CD4-positive, alpha-beta memory T cell (primary cell): ENCODE measurements at regions not wholly inside any gene's neighbourhood (a gene's known extent, or its start where the extent isn't known, plus 50 kb on each side); places are given as distances from the start of the nearest gene placed in this dataset.
"Not testable (repeated sequence)": the region's sequence is repeated elsewhere in the genome, so short reads cannot be mapped to it uniquely, and the experiment has no call there.

ENCODE experiments used
- CTCF ChIA-PET: fragments of 350-600 bp; sonication (Branson Sonifier 250); formaldehyde crosslinking; loops from one replicate; lab custom pipeline; 2021; ENCODE audit warnings: inconsistent platforms; ENCODE audit not compliant: partially characterized antibody; lab: Charles Lee
- POLR2A ChIA-PET: fragments of 350-600 bp; sonication (Branson Sonifier 250); formaldehyde crosslinking; loops from one replicate; lab custom pipeline; 2021; ENCODE audit not compliant: partially characterized antibody; lab: Charles Lee
- DNase-seq, 5 donors: peaks; one replicate each; pipeline versions ENCODE4 v3.0.0 to v3.0.0-alpha.2; 2020 to 2022; ENCODE audit warnings: mixed read lengths in 1 of 5
- H3K27ac ChIP-seq: one replicate; pipeline ENCODE4 v1.7.0; 2013; ENCODE audit warnings: low read depth, low read length
- H3K27me3 ChIP-seq: 2 replicates; pipeline ENCODE4 v1.7.0; 2013; ENCODE audit warnings: mild to moderate bottlenecking, low read length, moderate library complexity; ENCODE audit not compliant: insufficient read depth
- H3K36me3 ChIP-seq: 2 replicates; pipeline ENCODE4 v1.7.0; 2013; ENCODE audit warnings: mild to moderate bottlenecking, low read length, moderate library complexity; ENCODE audit not compliant: insufficient read depth
- H3K4me1 ChIP-seq: 2 replicates; pipeline ENCODE4 v1.7.0; 2013; ENCODE audit warnings: mild to moderate bottlenecking, low read length, moderate library complexity; ENCODE audit not compliant: insufficient read depth
- H3K4me3 ChIP-seq, 2 donors: one replicate each; pipeline ENCODE4 v1.7.0; 2013; ENCODE audit warnings: low read length in 2 of 2, mild to moderate bottlenecking in 1 of 2
- H3K9me3 ChIP-seq, 2 donors: one replicate each; pipeline ENCODE4 v1.7.0; 2013; ENCODE audit warnings: low read length in 2 of 2, control low read depth in 1 of 2; ENCODE audit not compliant: control insufficient read depth in 1 of 2
- H3K27ac Mint-ChIP-seq, 7 donors: one replicate each; pipeline ENCODE4 v1.8.0; 2020 to 2021; ENCODE audit warnings: mixed read lengths in 7 of 7, mild to moderate bottlenecking in 6 of 7, inconsistent platforms in 3 of 7, moderate library complexity in 3 of 7
- H3K27me3 Mint-ChIP-seq, 2 donors: one replicate each; pipeline ENCODE4 v1.8.0; 2020 to 2021; ENCODE audit warnings: mixed read lengths in 2 of 2
- H3K36me3 Mint-ChIP-seq, 2 donors: one replicate each; pipeline ENCODE4 v1.8.0; 2020 to 2021; ENCODE audit warnings: mixed read lengths in 2 of 2, inconsistent platforms in 1 of 2, mild to moderate bottlenecking in 1 of 2
- H3K4me1 Mint-ChIP-seq, 4 donors: one replicate each; pipeline ENCODE4 v1.8.0; 2020 to 2021; ENCODE audit warnings: mixed read lengths in 4 of 4, mild to moderate bottlenecking in 1 of 4
- H3K4me3 Mint-ChIP-seq, 8 donors: one replicate each; pipeline ENCODE4 v1.8.0; 2020 to 2021; ENCODE audit warnings: mixed read lengths in 8 of 8, mild to moderate bottlenecking in 7 of 8, moderate library complexity in 6 of 8, inconsistent platforms in 3 of 8
- H3K9me3 Mint-ChIP-seq, 8 donors: one replicate each; pipeline ENCODE4 v1.8.0; 2020 to 2021; ENCODE audit warnings: mixed read lengths in 8 of 8, mild to moderate bottlenecking in 5 of 8, inconsistent platforms in 3 of 8, moderate library complexity in 1 of 8
- intact Hi-C: fragments of 100-400 bp; cut with micrococcal nuclease; formaldehyde crosslinking; loops from one replicate; pipeline ENCODE4 v1.15.1; 2023

GRCh38 chr12:31803306-31804184, 74.7 kb upstream of the AMN1 start:
- ChIA-PET CTCF (interaction anchor here (0.6 to 1.9 kb wide), 3 partner anchors 93 to 160 kb away, joined by 3 to 8 read pairs (median 3); no protein-coding TSS in a partner anchor), POLR2A (interaction anchor here (1.0 to 3.2 kb wide), 7 partner anchors 21 to 157 kb away, joined by 3 to 13 read pairs (median 5); partner anchors contain the start of gene RESF1)
- Histone ChIP-seq H3K36me3 (no peaks in the 10 kb centered on the region), H3K27me3 (no peaks in the 10 kb centered on the region), H3K9me3 (no peaks in the 10 kb centered on the region), H3K4me3 (no peak overlapping the region), H3K27ac (no peak overlapping the region), H3K4me1 (peaks cover 37% of the 10 kb centered on the region)
- no peaks in the 10 kb centered on the region for H3K27me3 Mint-ChIP-seq
- H3K9me3 Mint-ChIP-seq = no peaks in the 10 kb centered on the region
- peaks cover 35 to 60% (median 50%) of the 10 kb centered on the region in 4 donors for H3K4me1 Mint-ChIP-seq
- no peak for DNase-seq
- H3K27ac Mint-ChIP-seq = peak overlapping the region; percentile 75 to 94 (median 90)
- peak overlapping the region; percentile 70 to 95 (median 83) for H3K4me3 Mint-ChIP-seq
- intact Hi-C loops = loop anchor here (5.0 kb wide), 1 partner anchor 159 kb away; no protein-coding TSS in a partner anchor
- H3K36me3 Mint-ChIP-seq = peaks cover 3 to 5% of the 10 kb centered on the region in 2 donors

DNA sequence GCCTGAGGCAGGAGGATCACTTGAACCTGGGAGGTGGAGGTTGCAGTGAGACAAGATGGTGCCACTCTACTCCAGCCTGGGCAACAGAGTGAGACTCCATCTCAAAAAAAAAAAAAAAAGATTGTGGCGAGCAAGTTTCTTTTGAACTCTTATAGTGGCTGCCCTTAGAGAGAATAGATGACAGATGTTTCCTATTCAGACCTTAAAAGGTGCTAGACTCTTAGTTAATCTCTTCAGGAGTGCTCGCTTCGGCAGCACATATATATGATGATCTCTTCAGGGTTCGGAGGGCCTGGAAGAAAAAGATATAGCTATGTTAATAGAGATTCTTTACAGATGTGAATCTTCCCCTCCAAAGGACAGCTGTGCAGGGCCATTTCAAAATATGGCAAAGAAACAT, 73.1 kb upstream of the AMN1 start:
- peak overlapping the region in 5 of 8 donors; percentile 18 to 68 (median 57) for H3K4me3 Mint-ChIP-seq
- H3K9me3 ChIP-seq = no peaks in the 10 kb centered on the region
- H3K4me3 ChIP-seq = no peak overlapping the region
- intact Hi-C loops = loop anchor here (5.0 kb wide), 1 partner anchor 160 kb away; no protein-coding TSS in a partner anchor
- peaks cover 34 to 58% (median 48%) of the 10 kb centered on the region in 4 donors for H3K4me1 Mint-ChIP-seq
- H3K27ac ChIP-seq = no peak overlapping the region
- no peaks in the 10 kb centered on the region for H3K27me3 Mint-ChIP-seq
- H3K27me3 ChIP-seq = no peaks in the 10 kb centered on the region
- ChIA-PET POLR2A (interaction anchor here (0.7 to 3.2 kb wide), 3 partner anchors 38 to 158 kb away, joined by 3 to 13 read pairs (median 4); partner anchors contain the start of genes AMN1 and RESF1), CTCF (interaction anchor here (0.6 kb wide), 1 partner anchor 188 kb away, joined by 3 read pairs; no protein-coding TSS in a partner anchor)
- peaks cover 3 to 5% of the 10 kb centered on the region in 2 donors for H3K36me3 Mint-ChIP-seq
- H3K27ac Mint-ChIP-seq = peak overlapping the region; percentile 20 to 81 (median 54)
- H3K4me1 ChIP-seq = peaks cover 34% of the 10 kb centered on the region
- H3K36me3 ChIP-seq = no peaks in the 10 kb centered on the region
- H3K9me3 Mint-ChIP-seq = peaks cover 0 to 5% (median 0%) of the 10 kb centered on the region in 8 donors
- DNase-seq = no peak

DNA sequence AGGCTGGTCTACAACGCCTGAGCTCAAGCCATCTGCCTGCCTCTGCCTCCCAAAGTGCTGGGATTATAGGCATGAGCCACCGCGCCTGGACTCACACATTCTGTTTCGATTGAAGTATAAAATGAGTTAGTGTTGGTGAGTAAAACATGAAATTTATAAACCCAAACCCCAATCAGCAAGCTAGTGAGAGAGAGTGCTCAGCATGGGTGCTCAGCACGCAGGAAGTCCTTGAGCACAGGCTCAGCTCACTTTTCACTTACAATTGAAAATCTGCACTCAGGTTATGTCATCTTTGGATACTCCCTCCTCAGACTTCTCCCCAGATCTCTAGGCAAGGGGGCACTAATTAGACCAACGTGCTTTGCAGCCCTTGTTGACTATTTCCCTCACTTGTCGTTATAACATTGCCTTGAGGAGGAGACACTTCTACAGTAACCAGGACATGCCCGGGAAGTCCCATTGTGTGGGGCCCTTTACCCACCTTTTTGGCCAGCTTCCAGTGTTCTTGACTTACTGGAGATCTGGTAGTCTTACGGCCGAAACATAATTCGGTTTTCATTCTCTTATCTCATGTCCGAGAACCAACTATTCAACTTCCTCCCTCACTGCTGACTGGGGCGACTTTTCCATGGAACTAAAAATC, 68.5 kb upstream of the AMN1 start:
- peak overlapping the region; percentile 15 to 83 (median 58) for H3K4me3 Mint-ChIP-seq
- peaks cover 28 to 43% (median 32%) of the 10 kb centered on the region in 4 donors for H3K4me1 Mint-ChIP-seq
- H3K9me3 Mint-ChIP-seq = peaks cover 0 to 5% (median 0%) of the 10 kb centered on the region in 8 donors

GRCh38 chr12:31796270-31796951, 67.6 kb upstream of the AMN1 start:
- Mint-ChIP-seq H3K27me3 (no peaks in the 10 kb centered on the region), H3K4me3 (peak overlapping the region in 1 of 8 donors; percentile 54), H3K36me3 (peaks cover 0 to 3% of the 10 kb centered on the region in 2 donors), H3K27ac (peak overlapping the region in 3 of 7 donors; percentile 10 to 68 (median 32)), H3K4me1 (peaks cover 25 to 41% (median 29%) of the 10 kb centered on the region in 4 donors), H3K9me3 (peaks cover 0 to 5% (median 0%) of the 10 kb centered on the region in 8 donors)
- ChIA-PET CTCF (no interaction called here), POLR2A (interaction anchor here (1.1 to 1.2 kb wide), 3 partner anchors 94 to 100 kb away, joined by 3 to 4 read pairs (median 3); no protein-coding TSS in a partner anchor)
- DNase-seq = no peak
- Histone ChIP-seq H3K9me3 (no peaks in the 10 kb centered on the region), H3K27me3 (no peaks in the 10 kb centered on the region), H3K36me3 (no peaks in the 10 kb centered on the region), H3K4me1 (peaks cover 18% of the 10 kb centered on the region), H3K27ac (no peak overlapping the region), H3K4me3 (no peak overlapping the region)
- intact Hi-C loops = loop anchor here (5.0 kb wide), 1 partner anchor 69 kb away; the partner anchor contains the start of gene AMN1

More for the DNA sequence above, 68.5 kb upstream of the AMN1 start:
- no peaks in the 10 kb centered on the region for H3K36me3 ChIP-seq
- no peak overlapping the region for H3K4me3 ChIP-seq
- H3K27ac ChIP-seq = no peak overlapping the region
- Mint-ChIP-seq H3K27me3 (no peaks in the 10 kb centered on the region), H3K36me3 (peaks cover 3% of the 10 kb centered on the region in 2 donors), H3K27ac (peak overlapping the region; percentile 63 to 89 (median 65))
- no peaks in the 10 kb centered on the region for H3K9me3 ChIP-seq
- no peak for DNase-seq
- ChIA-PET POLR2A (interaction anchor here (1.1 to 1.3 kb wide), 5 partner anchors 36 to 162 kb away, joined by 3 to 4 read pairs (median 3); partner anchors contain the start of gene RESF1), CTCF (no interaction called here)
- intact Hi-C loops = loop anchor here (5.0 kb wide), 1 partner anchor 70 kb away; the partner anchor contains the start of gene AMN1
- H3K27me3 ChIP-seq = no peaks in the 10 kb centered on the region
- peaks cover 18% of the 10 kb centered on the region for H3K4me1 ChIP-seq

GRCh38 chr12:31794745-31795144, 65.9 kb upstream of the AMN1 start:
- Histone ChIP-seq H3K4me1 (peaks cover 35% of the 10 kb centered on the region), H3K4me3 (no peak overlapping the region), H3K27me3 (no peaks in the 10 kb centered on the region), H3K9me3 (no peaks in the 10 kb centered on the region), H3K36me3 (no peaks in the 10 kb centered on the region), H3K27ac (no peak overlapping the region)
- no peak for DNase-seq
- POLR2A ChIA-PET = interaction anchor here (1.0 kb wide), 1 partner anchor 101 kb away, joined by 5 read pairs; no protein-coding TSS in a partner anchor
- Mint-ChIP-seq H3K4me3 (no peak overlapping the region), H3K27ac (peak overlapping the region in 1 of 7 donors; percentile 45), H3K4me1 (peaks cover 34 to 50% (median 44%) of the 10 kb centered on the region in 4 donors), H3K36me3 (no peaks in the 10 kb centered on the region), H3K27me3 (no peaks in the 10 kb centered on the region), H3K9me3 (peaks cover 0 to 5% (median 0%) of the 10 kb centered on the region in 8 donors)
- intact Hi-C loops = loop anchor here (5.0 kb wide), 1 partner anchor 67 kb away; the partner anchor contains the start of gene AMN1
- CTCF ChIA-PET = interaction anchor here (0.8 kb wide), 1 partner anchor 16 kb away, joined by 3 read pairs; no protein-coding TSS in a partner anchor

DNA sequence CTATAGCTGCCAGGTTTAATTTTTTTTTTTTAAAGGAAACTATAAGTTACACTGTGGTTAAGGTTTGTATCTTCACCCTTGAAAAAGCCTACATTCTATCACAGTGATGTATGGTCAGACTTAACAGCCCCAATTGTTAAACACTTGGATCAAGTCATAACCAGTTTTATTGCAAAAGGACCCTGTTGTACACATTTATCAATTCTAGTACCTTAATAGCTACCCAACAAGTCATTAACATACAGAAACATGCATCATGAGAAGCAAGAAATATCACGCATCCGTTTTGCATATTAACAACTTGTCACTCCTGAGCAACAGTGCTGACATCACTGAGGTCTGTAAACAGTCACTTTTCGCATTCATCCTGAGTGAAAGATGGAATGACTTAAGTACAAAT, 62.4 kb upstream of the AMN1 start:
- H3K27ac ChIP-seq, H3K9me3 Mint-ChIP-seq, H3K36me3 ChIP-seq, H3K27me3 Mint-ChIP-seq, DNase-seq, H3K4me3 ChIP-seq, H3K9me3 ChIP-seq, intact Hi-C loops, H3K36me3 Mint-ChIP-seq, H3K27me3 ChIP-seq: not testable (repeated sequence)
- ChIA-PET CTCF (interaction anchor here (0.6 to 2.0 kb wide), 5 partner anchors 13 to 235 kb away, joined by 4 to 9 read pairs (median 4); no protein-coding TSS in a partner anchor), POLR2A (interaction anchor here (0.6 to 2.5 kb wide), 5 partner anchors 41 to 170 kb away, joined by 3 to 11 read pairs (median 5); partner anchors contain the start of gene RESF1)
- Mint-ChIP-seq H3K27ac (peak overlapping the region in 3 of 7 donors; percentile 22 to 62 (median 53)), H3K4me3 (peak overlapping the region in 2 of 8 donors; percentile 38 to 51), H3K4me1 (peaks cover 22 to 34% (median 29%) of the 10 kb centered on the region in 4 donors)
- peaks cover 20% of the 10 kb centered on the region for H3K4me1 ChIP-seq
